HepG2 (cell line): ENCODE measurements at regions not wholly inside any gene's neighbourhood (a gene's known extent, or its start where the extent isn't known, plus 50 kb on each side); places are given as distances from the start of the nearest gene placed in this dataset.

Experiments
- ATAC-seq: fragments of 200-7000 bp; cut with Tn5 transposase; 3 replicates; pipeline ENCODE4 v1.9.1; 2020; ENCODE audit warnings: mild to moderate bottlenecking, moderate library complexity
- BruUV-seq: library from RNA; stranded (reverse); fragments of 400-500 nt; replicated peaks from 2 replicates; lab custom pipeline; 2021; lab: Mats Ljungman, UMichigan
- CTCF ChIA-PET: fragments of 300-600 bp; formaldehyde crosslinking; extraction: SDS; loops from one replicate; lab custom pipeline; 2021; ENCODE audit warnings: low total read pairs, inconsistent platforms, low intra/inter-chr PET ratio; lab: Yijun Ruan, JAX
- POLR2A ChIA-PET: fragments of 350-600 bp; sonication (Branson Sonifier 250); formaldehyde crosslinking; loops from one replicate; lab custom pipeline; 2020; ENCODE audit warnings: antibody characterized with exemption, inconsistent platforms; lab: Yijun Ruan, JAX
- DNase-seq: peaks from one replicate; pipeline ENCODE4 v3.0.0-alpha.2; 2015; ENCODE audit warnings: low spot score
- FAIRE-seq: peaks from 3 replicates; lab custom pipeline; 2011; peaks lifted over from hg19 to GRCh38; lab: Jason Lieb, UNC
- H2AFZ ChIP-seq: one replicate; pipeline ENCODE4 v1.6.1; 2011; ENCODE audit warnings: low read length, inconsistent platforms
- H3K27ac ChIP-seq: fragments of 300-600 bp; 3 replicates; pipeline ENCODE4 v1.8.0; 2011; ENCODE audit warnings: mixed run types, mild to moderate bottlenecking, mixed read lengths, low read length, inconsistent platforms; ENCODE audit not compliant: insufficient read depth; ENCODE audit errors: extremely low read length
- H3K27me3 ChIP-seq, 2 experiments: fragments of 200-600 bp in 1 of 2; 2 replicates in 1 of 2; 3 replicates in 1 of 2; pipeline versions ENCODE4 v1.6.0 to v1.8.0; 2011; ENCODE audit warnings: low read length in 2 of 2, mild to moderate bottlenecking in 2 of 2, moderate library complexity in 2 of 2, inconsistent platforms in 1 of 2; ENCODE audit not compliant: insufficient read depth in 2 of 2, control insufficient read depth in 1 of 2
- H3K36me3 ChIP-seq, 2 experiments: fragments of 200-600 bp in 1 of 2; replicated peaks in 1 of 2; 2 replicates in 1 of 2; 3 replicates in 1 of 2; pipeline versions ENCODE4 v1.5.1 to v1.8.0; 2011; ENCODE audit warnings: low read length in 2 of 2, inconsistent platforms in 1 of 2; ENCODE audit not compliant: insufficient read depth in 2 of 2, control insufficient read depth in 1 of 2
- H3K4me1 ChIP-seq: 2 replicates; pipeline ENCODE4 v1.5.1; 2012; ENCODE audit warnings: low read length, inconsistent platforms; ENCODE audit not compliant: insufficient read depth
- H3K4me2 ChIP-seq: 2 replicates; pipeline ENCODE4 v1.6.0; 2011; ENCODE audit warnings: low read depth, low read length, inconsistent platforms
- H3K4me3 ChIP-seq, 3 experiments: fragments of 200-600 bp in 1 of 3; sonication (generic), shearing (Covaris generic) in 1 of 3; replicated peaks in 1 of 3; 2 replicates each; pipeline ENCODE4 v1.5.1; 2011 to 2016; ENCODE audit warnings: low read length in 3 of 3, inconsistent platforms in 2 of 3, low read depth in 2 of 3, mild to moderate bottlenecking in 2 of 3, control low read depth in 1 of 3, mixed read lengths in 1 of 3; ENCODE audit not compliant: insufficient read depth in 1 of 3
- H3K79me2 ChIP-seq: one replicate; pipeline ENCODE4 v1.6.1; 2011; ENCODE audit warnings: low read length, inconsistent platforms; ENCODE audit not compliant: insufficient read depth
- H3K9ac ChIP-seq: 2 replicates; pipeline ENCODE4 v1.6.0; 2011; ENCODE audit warnings: mild to moderate bottlenecking, low read depth, low read length, inconsistent platforms; ENCODE audit not compliant: insufficient read depth
- H3K9me3 ChIP-seq: 2 replicates; pipeline ENCODE4 v1.5.1; 2012; ENCODE audit warnings: mild to moderate bottlenecking, low read length
- H4K20me1 ChIP-seq: 2 replicates; pipeline ENCODE4 v1.6.0; 2011; ENCODE audit warnings: inconsistent platforms, mild to moderate bottlenecking, low read length, moderate library complexity; ENCODE audit not compliant: insufficient read depth
- CBX1 ChIP-seq: IDR thresholded peaks from one replicate; pipeline ENCODE4 v1.6.1; 2016; ENCODE audit warnings: antibody characterized with exemption, low read depth
- CENPX ChIP-seq: sonication (generic); formaldehyde crosslinking; IDR thresholded peaks from 2 replicates; pipeline ENCODE4 v1.9.0; 2021; ENCODE audit warnings: mild to moderate bottlenecking, missing genetic modification reagents, moderate library complexity
- GABPB1 ChIP-seq: IDR thresholded peaks from 2 replicates; pipeline ENCODE4 v1.6.1; 2016; ENCODE audit warnings: mild to moderate bottlenecking, missing genetic modification reagents, moderate library complexity, missing compliant biosample characterization
- HDAC1 ChIP-seq: sonication (generic); formaldehyde crosslinking; IDR thresholded peaks from 2 replicates; pipeline ENCODE4 v1.5.1; 2020; ENCODE audit warnings: mild to moderate bottlenecking, missing genetic modification reagents
- IKZF1 ChIP-seq: fragments of 450-650 bp; IDR thresholded peaks from 2 replicates; pipeline ENCODE4 v1.7.1; 2016
- IKZF4 ChIP-seq: sonication (generic); formaldehyde crosslinking; IDR thresholded peaks from 2 replicates; pipeline ENCODE4 v1.5.1; 2020; ENCODE audit warnings: borderline replicate concordance, mild to moderate bottlenecking, low read depth, missing genetic modification reagents; ENCODE audit errors: not compliant biosample characterization
- RAD51 ChIP-seq: fragments of 450-650 bp; IDR thresholded peaks from 2 replicates; pipeline ENCODE4 v1.6.1; 2016; ENCODE audit warnings: borderline replicate concordance
- RFX1 ChIP-seq: fragments of 450-650 bp; IDR thresholded peaks from 2 replicates; pipeline ENCODE4 v1.6.1; 2017
- ZNF260 ChIP-seq: sonication (generic); formaldehyde crosslinking; IDR thresholded peaks from 2 replicates; pipeline ENCODE4 v1.4.0; 2020; ENCODE audit warnings: missing genetic modification reagents, low read depth, mild to moderate bottlenecking, borderline replicate concordance
- ZNF83 ChIP-seq: sonication (generic); formaldehyde crosslinking; IDR thresholded peaks from 2 replicates; pipeline ENCODE4 v1.4.0; 2020; ENCODE audit warnings: missing genetic modification reagents, mild to moderate bottlenecking, borderline replicate concordance
- WGBS: methylation state at CpG from one replicate; pipeline ENCODE4 v1.1.6; 2017; ENCODE audit warnings: low lambda C conversion rate; 5-methylcytosine and 5-hydroxymethylcytosine counted together
- in situ Hi-C: cut with HindIII; loops from 2 replicates; pipeline ENCODE4 v1.10.0; 2017; ENCODE audit warnings: low pct_unique_long_range_greater_than_20kb; ENCODE audit not compliant: extremely low pct_ligation_motif_present
- intact Hi-C: fragments of 100-400 bp; cut with micrococcal nuclease; formaldehyde crosslinking; loops from one replicate; pipeline ENCODE4 v1.10.0; 2022; ENCODE audit not compliant: unreplicated experiment
- TF ChIP-seq, protein P1 (sequence below): sonication (generic); formaldehyde crosslinking; IDR thresholded peaks from 2 replicates; pipeline ENCODE4 v1.4.0; 2020; ENCODE audit warnings: missing genetic modification reagents
- TF ChIP-seq, protein P2 (sequence below): sonication (generic); formaldehyde crosslinking; IDR thresholded peaks from 2 replicates; pipeline ENCODE4 v1.4.0; 2020; ENCODE audit warnings: mild to moderate bottlenecking, missing genetic modification reagents
- TF ChIP-seq, protein P3 (sequence below): IDR thresholded peaks from 2 replicates; pipeline ENCODE4 v1.6.1; 2016; ENCODE audit warnings: mild to moderate bottlenecking
- TF ChIP-seq, protein P4 (sequence below): IDR thresholded peaks from 2 replicates; pipeline ENCODE4 v1.6.1; 2016; ENCODE audit warnings: missing genetic modification reagents, missing compliant biosample characterization
- TF ChIP-seq, protein P5 (sequence below): sonication (generic); formaldehyde crosslinking; IDR thresholded peaks from 2 replicates; pipeline ENCODE4 v1.5.0; 2020; ENCODE audit warnings: mild to moderate bottlenecking, missing genetic modification reagents

DNA sequence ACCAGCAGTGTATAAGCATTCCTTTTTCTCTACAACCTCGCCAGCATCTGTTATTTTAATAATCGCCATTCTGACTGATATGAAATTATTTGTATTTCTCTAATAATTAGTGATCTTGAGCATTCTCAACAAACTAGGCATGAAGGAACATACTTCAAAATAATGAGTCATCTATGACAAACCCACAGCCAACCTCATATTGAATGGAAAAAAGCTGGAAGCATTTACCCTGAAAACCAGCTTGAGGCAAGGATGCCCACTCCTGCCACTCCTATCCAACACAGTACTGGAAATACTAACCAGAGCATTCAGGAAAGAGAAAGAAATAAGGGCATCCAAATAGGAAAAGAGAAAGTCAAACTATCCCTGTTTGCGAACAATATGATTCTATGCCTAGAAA is 390.6 kb upstream of the ID4 start (continued):
- TF ChIP-seq, protein P1, sequence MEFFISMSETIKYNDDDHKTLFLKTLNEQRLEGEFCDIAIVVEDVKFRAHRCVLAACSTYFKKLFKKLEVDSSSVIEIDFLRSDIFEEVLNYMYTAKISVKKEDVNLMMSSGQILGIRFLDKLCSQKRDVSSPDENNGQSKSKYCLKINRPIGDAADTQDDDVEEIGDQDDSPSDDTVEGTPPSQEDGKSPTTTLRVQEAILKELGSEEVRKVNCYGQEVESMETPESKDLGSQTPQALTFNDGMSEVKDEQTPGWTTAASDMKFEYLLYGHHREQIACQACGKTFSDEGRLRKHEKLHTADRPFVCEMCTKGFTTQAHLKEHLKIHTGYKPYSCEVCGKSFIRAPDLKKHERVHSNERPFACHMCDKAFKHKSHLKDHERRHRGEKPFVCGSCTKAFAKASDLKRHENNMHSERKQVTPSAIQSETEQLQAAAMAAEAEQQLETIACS (CRISPR knock-in tag) = no peak
- TF ChIP-seq IKZF4 (CRISPR knock-in tag) = no peak
- TF ChIP-seq ZNF260 = no peak
- TF ChIP-seq, all 625 proteins: peak for 0

DNA sequence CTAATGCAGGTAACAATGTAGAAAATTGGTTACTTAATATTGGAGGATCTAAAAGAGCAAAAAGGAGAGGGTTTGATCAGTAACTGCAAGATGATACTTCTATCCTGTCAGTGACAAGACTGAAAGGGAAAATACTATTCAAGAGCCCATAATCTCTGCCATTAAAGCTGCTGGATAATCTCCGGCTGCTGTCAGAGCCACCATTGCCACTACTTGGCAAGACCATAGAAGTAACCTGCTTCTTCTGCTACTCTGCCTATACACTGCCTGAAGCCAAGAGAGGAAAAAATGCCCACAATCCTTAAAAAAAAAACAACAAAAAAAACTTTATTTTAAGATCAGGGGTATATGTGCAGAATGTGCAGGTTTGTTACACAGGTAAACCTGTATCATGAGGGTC is 386.5 kb upstream of the ID4 start:
- no peak overlapping the region for H3K4me2 ChIP-seq
- no peaks in the 10 kb centered on the region for H3K4me1 ChIP-seq
- H4K20me1 ChIP-seq = no peaks in the 10 kb centered on the region
- ChIA-PET POLR2A (no interaction called here), CTCF (no interaction called here)
- intact Hi-C loops = no loop called here
- FAIRE-seq = no peak
- ATAC-seq = no peak
- in situ Hi-C loops = no loop called here
- peaks cover 7% of the 10 kb centered on the region for H3K9me3 ChIP-seq
- DNase-seq = no peak
- no peak overlapping the region for H2AFZ ChIP-seq
- no peaks in the 10 kb centered on the region for H3K36me3 ChIP-seq
- WGBS = 0% methylated on average over 1 of the region's 1 CpG
- H3K27ac ChIP-seq = no peak overlapping the region
- no peaks in the 10 kb centered on the region for H3K27me3 ChIP-seq
- H3K4me3 ChIP-seq = no peak overlapping the region
- H3K9ac ChIP-seq = no peak overlapping the region
- no TSS peak for BruUV-seq
- no peaks in the 10 kb centered on the region for H3K79me2 ChIP-seq
- TF ChIP-seq, protein P2, sequence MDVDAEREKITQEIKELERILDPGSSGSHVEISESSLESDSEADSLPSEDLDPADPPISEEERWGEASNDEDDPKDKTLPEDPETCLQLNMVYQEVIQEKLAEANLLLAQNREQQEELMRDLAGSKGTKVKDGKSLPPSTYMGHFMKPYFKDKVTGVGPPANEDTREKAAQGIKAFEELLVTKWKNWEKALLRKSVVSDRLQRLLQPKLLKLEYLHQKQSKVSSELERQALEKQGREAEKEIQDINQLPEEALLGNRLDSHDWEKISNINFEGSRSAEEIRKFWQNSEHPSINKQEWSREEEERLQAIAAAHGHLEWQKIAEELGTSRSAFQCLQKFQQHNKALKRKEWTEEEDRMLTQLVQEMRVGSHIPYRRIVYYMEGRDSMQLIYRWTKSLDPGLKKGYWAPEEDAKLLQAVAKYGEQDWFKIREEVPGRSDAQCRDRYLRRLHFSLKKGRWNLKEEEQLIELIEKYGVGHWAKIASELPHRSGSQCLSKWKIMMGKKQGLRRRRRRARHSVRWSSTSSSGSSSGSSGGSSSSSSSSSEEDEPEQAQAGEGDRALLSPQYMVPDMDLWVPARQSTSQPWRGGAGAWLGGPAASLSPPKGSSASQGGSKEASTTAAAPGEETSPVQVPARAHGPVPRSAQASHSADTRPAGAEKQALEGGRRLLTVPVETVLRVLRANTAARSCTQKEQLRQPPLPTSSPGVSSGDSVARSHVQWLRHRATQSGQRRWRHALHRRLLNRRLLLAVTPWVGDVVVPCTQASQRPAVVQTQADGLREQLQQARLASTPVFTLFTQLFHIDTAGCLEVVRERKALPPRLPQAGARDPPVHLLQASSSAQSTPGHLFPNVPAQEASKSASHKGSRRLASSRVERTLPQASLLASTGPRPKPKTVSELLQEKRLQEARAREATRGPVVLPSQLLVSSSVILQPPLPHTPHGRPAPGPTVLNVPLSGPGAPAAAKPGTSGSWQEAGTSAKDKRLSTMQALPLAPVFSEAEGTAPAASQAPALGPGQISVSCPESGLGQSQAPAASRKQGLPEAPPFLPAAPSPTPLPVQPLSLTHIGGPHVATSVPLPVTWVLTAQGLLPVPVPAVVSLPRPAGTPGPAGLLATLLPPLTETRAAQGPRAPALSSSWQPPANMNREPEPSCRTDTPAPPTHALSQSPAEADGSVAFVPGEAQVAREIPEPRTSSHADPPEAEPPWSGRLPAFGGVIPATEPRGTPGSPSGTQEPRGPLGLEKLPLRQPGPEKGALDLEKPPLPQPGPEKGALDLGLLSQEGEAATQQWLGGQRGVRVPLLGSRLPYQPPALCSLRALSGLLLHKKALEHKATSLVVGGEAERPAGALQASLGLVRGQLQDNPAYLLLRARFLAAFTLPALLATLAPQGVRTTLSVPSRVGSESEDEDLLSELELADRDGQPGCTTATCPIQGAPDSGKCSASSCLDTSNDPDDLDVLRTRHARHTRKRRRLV (CRISPR knock-in tag) = no peak
- no peak for TF ChIP-seq RFX1
- TF ChIP-seq, protein P3, sequence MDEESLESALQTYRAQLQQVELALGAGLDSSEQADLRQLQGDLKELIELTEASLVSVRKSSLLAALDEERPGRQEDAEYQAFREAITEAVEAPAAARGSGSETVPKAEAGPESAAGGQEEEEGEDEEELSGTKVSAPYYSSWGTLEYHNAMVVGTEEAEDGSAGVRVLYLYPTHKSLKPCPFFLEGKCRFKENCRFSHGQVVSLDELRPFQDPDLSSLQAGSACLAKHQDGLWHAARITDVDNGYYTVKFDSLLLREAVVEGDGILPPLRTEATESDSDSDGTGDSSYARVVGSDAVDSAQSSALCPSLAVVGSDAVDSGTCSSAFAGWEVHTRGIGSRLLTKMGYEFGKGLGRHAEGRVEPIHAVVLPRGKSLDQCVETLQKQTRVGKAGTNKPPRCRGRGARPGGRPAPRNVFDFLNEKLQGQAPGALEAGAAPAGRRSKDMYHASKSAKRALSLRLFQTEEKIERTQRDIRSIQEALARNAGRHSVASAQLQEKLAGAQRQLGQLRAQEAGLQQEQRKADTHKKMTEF = no peak
- TF ChIP-seq, protein P4, sequence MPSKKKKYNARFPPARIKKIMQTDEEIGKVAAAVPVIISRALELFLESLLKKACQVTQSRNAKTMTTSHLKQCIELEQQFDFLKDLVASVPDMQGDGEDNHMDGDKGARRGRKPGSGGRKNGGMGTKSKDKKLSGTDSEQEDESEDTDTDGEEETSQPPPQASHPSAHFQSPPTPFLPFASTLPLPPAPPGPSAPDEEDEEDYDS = no peak
- TF ChIP-seq HDAC1 (CRISPR knock-in tag) = no peak
- TF ChIP-seq CBX1 = no peak
- TF ChIP-seq ZNF83 (CRISPR knock-in tag) = no peak
- TF ChIP-seq RAD51 = no peak
- TF ChIP-seq CENPX (CRISPR knock-in tag) = no peak
- no peak for TF ChIP-seq IKZF1
- TF ChIP-seq, protein P5, sequence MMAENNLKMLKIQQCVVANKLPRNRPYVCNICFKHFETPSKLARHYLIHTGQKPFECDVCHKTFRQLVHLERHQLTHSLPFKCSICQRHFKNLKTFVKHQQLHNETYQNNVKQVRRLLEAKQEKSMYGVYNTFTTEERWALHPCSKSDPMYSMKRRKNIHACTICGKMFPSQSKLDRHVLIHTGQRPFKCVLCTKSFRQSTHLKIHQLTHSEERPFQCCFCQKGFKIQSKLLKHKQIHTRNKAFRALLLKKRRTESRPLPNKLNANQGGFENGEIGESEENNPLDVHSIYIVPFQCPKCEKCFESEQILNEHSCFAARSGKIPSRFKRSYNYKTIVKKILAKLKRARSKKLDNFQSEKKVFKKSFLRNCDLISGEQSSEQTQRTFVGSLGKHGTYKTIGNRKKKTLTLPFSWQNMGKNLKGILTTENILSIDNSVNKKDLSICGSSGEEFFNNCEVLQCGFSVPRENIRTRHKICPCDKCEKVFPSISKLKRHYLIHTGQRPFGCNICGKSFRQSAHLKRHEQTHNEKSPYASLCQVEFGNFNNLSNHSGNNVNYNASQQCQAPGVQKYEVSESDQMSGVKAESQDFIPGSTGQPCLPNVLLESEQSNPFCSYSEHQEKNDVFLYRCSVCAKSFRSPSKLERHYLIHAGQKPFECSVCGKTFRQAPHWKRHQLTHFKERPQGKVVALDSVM (CRISPR knock-in tag) = no peak
- no peak for TF ChIP-seq GABPB1 (CRISPR knock-in tag)
